ENCODE measurements at regions not wholly inside any gene's neighbourhood (a gene's known extent, or its start where the extent isn't known, plus 50 kb on each side); places are given as distances from the start of the nearest gene placed in this dataset.

DNA sequence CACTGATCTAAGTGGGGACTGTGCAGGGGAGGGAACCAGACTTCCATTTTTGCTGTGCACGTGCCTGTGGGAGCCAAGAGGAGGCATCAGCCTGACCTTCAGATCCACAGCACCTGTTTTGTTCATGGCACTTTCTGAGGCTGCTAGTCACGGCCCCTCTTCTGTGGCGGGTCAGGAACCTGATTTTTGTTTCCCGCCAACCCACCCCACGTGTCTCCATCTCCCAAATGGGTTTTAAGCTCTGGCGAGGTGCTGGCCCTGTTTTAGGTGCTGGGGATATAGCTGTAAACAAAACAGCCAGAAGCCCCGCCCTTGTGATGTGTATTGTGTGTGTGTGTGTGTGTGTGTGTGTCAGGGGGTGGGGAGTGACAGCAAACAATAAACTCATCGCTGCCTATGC is 60.4 kb upstream of the GRPEL1 start:
- ChIA-PET POLR2A (no interaction called here), RAD21 (ENCODE audit: unreplicated experiment) (no interaction called here), SMC1A (ENCODE audit: uncharacterized antibody, unreplicated experiment) (no interaction called here), CTCF (no interaction called here)
- Histone ChIP-seq H3K27ac (ENCODE audit: control insufficient read depth, insufficient read depth) (no peak overlapping the region), H3K9ac (ENCODE audit: control insufficient read depth, insufficient read depth, low read length) (no peak overlapping the region), H3K4me2 (ENCODE audit: control insufficient read depth, insufficient read depth) (no peak overlapping the region), H3K79me2 (ENCODE audit: control insufficient read depth, insufficient read depth, low read length) (no peaks in the 10 kb centered on the region), H4K20me1 (ENCODE audit: control insufficient read depth, insufficient read depth) (no peaks in the 10 kb centered on the region), H3K4me1 (ENCODE audit: control insufficient read depth, insufficient read depth, low read length) (no peaks in the 10 kb centered on the region), H3K9me3 (replicated peaks; ENCODE audit: control insufficient read depth, insufficient read depth, low read length) (no peaks in the 10 kb centered on the region; the same call in 2 of the 3 replicates), H3K36me3 (ENCODE audit: control insufficient read depth in 2 of 2, insufficient read depth in 2 of 2, low read length in 1 of 2) (no peaks in the 10 kb centered on the region), H3K27me3 (replicated peaks in 1 of 2; ENCODE audit: control insufficient read depth in 2 of 2, insufficient read depth in 2 of 2, low read length in 1 of 2) (no peaks in the 10 kb centered on the region; a peak in 1 of 4 replicates), H2AFZ (ENCODE audit: control insufficient read depth, low read depth, low read length) (no peak overlapping the region), H3K4me3 (no peak overlapping the region)
- 15% methylated on average over 7 of the region's 8 CpGs for WGBS (ENCODE audit: insufficient coverage, insufficient replicate concordance, low lambda C conversion rate, missing lambda C conversion rate)
- ATAC-seq (no peak), DNase-seq (ENCODE audit: low read depth, low spot score) (no peak), FAIRE-seq (no peak)
- in situ Hi-C loops (cut with MboI), result no loop called here
- no TSS peak for BruUV-seq (replicated peaks)
- TF ChIP-seq GABPA (IDR thresholded peaks at IDR 0.05; ENCODE audit: low read depth) (no peak), STAT3 (IDR thresholded peaks at IDR 0.05; ENCODE audit: low read depth, low read length) (no peak), IKZF2 (IDR thresholded peaks at IDR 0.05) (no peak), HDAC6 (IDR thresholded peaks at IDR 0.05; ENCODE audit: unreplicated experiment) (no peak), HDGF (IDR thresholded peaks at IDR 0.05) (no peak), ZNF384 (IDR thresholded peaks at IDR 0.05; ENCODE audit: borderline replicate concordance, low read depth, low read length) (no peak), RAD51 (IDR thresholded peaks at IDR 0.05) (no peak), CEBPB (IDR thresholded peaks at IDR 0.05; ENCODE audit: borderline replicate concordance in 1 of 2, low read depth in 2 of 2, low read length in 2 of 2) (no peak), KAT2A (conservative IDR thresholded peaks at IDR 0.05; ENCODE audit: control insufficient read depth, low read depth, low read length) (no peak), MXI1 (IDR thresholded peaks at IDR 0.05; ENCODE audit: low read depth, low read length) (no peak), SIX5 (IDR thresholded peaks at IDR 0.05; ENCODE audit: low read depth, low read length, severe bottlenecking) (no peak), ZBED1 (IDR thresholded peaks at IDR 0.05; ENCODE audit: borderline replicate concordance) (no peak), NFYB (IDR thresholded peaks at IDR 0.05; ENCODE audit: insufficient read depth, low read depth, low read length) (no peak)
- TF ChIP-seq, protein P1, sequence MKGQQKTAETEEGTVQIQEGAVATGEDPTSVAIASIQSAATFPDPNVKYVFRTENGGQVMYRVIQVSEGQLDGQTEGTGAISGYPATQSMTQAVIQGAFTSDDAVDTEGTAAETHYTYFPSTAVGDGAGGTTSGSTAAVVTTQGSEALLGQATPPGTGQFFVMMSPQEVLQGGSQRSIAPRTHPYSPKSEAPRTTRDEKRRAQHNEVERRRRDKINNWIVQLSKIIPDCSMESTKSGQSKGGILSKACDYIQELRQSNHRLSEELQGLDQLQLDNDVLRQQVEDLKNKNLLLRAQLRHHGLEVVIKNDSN (IDR thresholded peaks at IDR 0.05; ENCODE audit: borderline replicate concordance, extremely low read length, insufficient read depth, low read depth, low read length), result no peak
- TF ChIP-seq, protein P2, sequence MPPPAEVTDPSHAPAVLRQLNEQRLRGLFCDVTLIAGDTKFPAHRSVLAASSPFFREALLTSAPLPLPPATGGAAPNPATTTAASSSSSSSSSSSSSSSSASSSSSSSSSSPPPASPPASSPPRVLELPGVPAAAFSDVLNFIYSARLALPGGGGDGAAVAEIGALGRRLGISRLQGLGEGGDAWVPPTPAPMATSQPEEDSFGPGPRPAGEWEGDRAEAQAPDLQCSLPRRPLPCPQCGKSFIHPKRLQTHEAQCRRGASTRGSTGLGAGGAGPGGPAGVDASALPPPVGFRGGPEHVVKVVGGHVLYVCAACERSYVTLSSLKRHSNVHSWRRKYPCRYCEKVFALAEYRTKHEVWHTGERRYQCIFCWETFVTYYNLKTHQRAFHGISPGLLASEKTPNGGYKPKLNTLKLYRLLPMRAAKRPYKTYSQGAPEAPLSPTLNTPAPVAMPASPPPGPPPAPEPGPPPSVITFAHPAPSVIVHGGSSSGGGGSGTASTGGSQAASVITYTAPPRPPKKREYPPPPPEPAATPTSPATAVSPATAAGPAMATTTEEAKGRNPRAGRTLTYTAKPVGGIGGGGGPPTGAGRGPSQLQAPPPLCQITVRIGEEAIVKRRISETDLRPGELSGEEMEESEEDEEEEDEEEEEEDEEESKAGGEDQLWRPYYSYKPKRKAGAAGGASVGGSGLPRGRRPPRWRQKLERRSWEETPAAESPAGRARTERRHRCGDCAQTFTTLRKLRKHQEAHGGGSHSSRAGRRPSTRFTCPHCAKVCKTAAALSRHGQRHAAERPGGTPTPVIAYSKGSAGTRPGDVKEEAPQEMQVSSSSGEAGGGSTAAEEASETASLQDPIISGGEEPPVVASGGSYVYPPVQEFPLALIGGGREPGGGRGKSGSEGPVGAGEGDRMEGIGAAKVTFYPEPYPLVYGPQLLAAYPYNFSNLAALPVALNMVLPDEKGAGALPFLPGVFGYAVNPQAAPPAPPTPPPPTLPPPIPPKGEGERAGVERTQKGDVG (CRISPR knock-in tag; IDR thresholded peaks at IDR 0.05), result no peak
- TF ChIP-seq, protein P3, sequence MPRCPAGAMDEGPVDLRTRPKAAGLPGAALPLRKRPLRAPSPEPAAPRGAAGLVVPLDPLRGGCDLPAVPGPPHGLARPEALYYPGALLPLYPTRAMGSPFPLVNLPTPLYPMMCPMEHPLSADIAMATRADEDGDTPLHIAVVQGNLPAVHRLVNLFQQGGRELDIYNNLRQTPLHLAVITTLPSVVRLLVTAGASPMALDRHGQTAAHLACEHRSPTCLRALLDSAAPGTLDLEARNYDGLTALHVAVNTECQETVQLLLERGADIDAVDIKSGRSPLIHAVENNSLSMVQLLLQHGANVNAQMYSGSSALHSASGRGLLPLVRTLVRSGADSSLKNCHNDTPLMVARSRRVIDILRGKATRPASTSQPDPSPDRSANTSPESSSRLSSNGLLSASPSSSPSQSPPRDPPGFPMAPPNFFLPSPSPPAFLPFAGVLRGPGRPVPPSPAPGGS (IDR thresholded peaks at IDR 0.05; ENCODE audit: borderline replicate concordance, insufficient read depth, low read depth, low read length, poor library complexity, severe bottlenecking), result no peak
- intact Hi-C loops (cut with micrococcal nuclease; ENCODE audit: unreplicated experiment), result no loop called here

Measured in GM12878 (cell line).